ENCODE measurements at regions not wholly inside any gene's neighbourhood (a gene's known extent, or its start where the extent isn't known, plus 50 kb on each side); places are given as distances from the start of the nearest gene placed in this dataset.

DNA sequence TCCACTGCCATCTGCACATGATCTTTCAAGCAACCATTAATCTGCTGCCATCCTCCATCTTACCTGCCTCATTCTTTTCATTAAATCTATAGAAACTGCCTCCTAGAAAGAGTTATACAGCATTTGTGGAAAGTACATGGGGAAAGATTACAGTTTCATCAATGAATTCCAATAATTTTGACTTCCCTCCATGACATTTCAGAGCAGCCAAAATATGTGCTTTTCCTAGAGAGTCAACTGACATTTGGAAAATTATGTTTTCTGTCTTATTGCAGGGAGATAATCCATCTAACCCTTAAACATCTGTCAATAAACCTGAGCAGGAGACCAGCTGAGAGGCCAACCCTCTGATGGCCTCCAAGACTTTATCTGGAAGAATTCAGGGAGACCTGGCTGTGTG, 147.0 kb upstream of the CDH5 start:
- H3K36me3 ChIP-seq (ENCODE audit: control insufficient read depth, low read depth, low read length) = no peaks in the 10 kb centered on the region
- no peaks in the 10 kb centered on the region for H3K27me3 ChIP-seq (ENCODE audit: control insufficient read depth, insufficient read depth, low read length)
- no peaks in the 10 kb centered on the region for H3K9me3 ChIP-seq (ENCODE audit: control insufficient read depth, low read depth, low read length)
- H3K4me3 ChIP-seq (ENCODE audit: low read length) = no peak overlapping the region
- H3K4me1 ChIP-seq (ENCODE audit: control insufficient read depth, low read depth, low read length) = no peaks in the 10 kb centered on the region
- H3K27ac ChIP-seq (ENCODE audit: low read length) = no peak overlapping the region
- H3K9ac ChIP-seq (ENCODE audit: low read length) = no peak overlapping the region

DNA sequence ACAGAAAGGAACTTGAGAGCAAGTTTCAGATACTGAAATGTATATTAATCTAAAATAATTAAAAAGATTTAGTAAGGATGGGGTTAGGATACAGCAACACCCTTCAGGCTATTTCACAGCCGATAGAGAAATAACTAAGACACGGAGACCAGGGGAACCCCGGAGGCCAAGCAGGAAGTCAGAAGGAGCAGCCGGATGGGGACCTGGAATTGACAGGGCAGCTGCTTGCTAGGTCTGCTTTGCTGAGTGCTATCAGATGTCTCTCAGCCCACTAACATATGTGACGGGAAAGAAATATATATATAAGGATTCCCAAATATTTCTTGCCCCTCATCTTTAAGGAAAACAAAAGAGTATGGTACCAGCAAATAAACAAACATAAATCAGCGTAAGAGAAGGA, 154.1 kb upstream of the CDH5 start:
- no peaks in the 10 kb centered on the region for H3K36me3 ChIP-seq (ENCODE audit: control insufficient read depth, low read depth, low read length)
- no peaks in the 10 kb centered on the region for H3K27me3 ChIP-seq (ENCODE audit: control insufficient read depth, insufficient read depth, low read length)
- no peak overlapping the region for H3K27ac ChIP-seq (ENCODE audit: low read length)
- H3K4me3 ChIP-seq (ENCODE audit: low read length) = no peak overlapping the region
- H3K4me1 ChIP-seq (ENCODE audit: control insufficient read depth, low read depth, low read length) = no peaks in the 10 kb centered on the region
- no peak overlapping the region for H3K9ac ChIP-seq (ENCODE audit: low read length)
- H3K9me3 ChIP-seq (ENCODE audit: control insufficient read depth, low read depth, low read length) = no peaks in the 10 kb centered on the region

DNA sequence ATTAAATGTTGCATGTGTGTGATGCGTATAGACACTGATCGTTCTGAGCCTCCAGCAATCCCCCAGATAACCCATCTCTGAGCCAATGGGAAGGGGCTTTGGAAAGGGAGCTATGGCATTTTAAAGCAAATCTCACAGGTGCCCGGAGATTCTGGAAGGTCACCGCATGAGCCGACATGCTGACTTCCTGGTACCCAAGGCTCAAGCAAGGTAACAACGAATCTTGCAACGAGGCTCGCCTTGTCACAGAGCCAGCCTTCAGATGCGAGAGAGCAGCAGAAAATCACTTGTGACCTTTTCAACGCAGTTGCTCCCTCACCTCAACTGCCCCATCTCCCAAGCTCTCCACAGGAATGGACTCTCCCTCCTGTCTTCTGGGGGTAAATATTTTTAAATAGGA, 154.8 kb upstream of the CDH5 start:
- Histone ChIP-seq H3K4me1 (ENCODE audit: control insufficient read depth, low read depth, low read length) (no peaks in the 10 kb centered on the region), H3K9ac (ENCODE audit: low read length) (no peak overlapping the region), H3K4me3 (ENCODE audit: low read length) (no peak overlapping the region), H3K9me3 (ENCODE audit: control insufficient read depth, low read depth, low read length) (no peaks in the 10 kb centered on the region), H3K27me3 (ENCODE audit: control insufficient read depth, insufficient read depth, low read length) (no peaks in the 10 kb centered on the region), H3K27ac (ENCODE audit: low read length) (no peak overlapping the region), H3K36me3 (ENCODE audit: control insufficient read depth, low read depth, low read length) (no peaks in the 10 kb centered on the region)

DNA sequence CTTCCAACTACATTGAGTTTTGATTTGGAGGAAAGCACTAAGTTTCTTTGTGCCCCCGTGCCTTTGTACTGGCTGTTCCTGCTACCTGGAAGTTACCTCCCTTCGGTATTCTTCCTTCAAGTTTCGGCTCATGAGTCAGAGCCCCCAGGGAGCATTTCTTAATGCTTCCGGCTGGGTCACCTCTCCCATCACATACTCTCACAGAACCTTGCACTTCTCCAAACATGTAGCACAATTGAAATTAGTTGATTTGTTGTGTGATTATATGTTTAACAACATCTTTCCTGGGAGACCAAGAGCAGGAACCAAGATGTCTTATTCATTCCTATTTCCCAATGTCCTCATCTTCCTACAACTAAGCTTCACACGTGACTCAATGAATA, 158.6 kb upstream of the CDH5 start:
- no peaks in the 10 kb centered on the region for H3K4me1 ChIP-seq (ENCODE audit: control insufficient read depth, low read depth, low read length)
- H3K9ac ChIP-seq (ENCODE audit: low read length) = no peak overlapping the region
- no peaks in the 10 kb centered on the region for H3K36me3 ChIP-seq (ENCODE audit: control insufficient read depth, low read depth, low read length)
- H3K27ac ChIP-seq (ENCODE audit: low read length) = no peak overlapping the region
- no peaks in the 10 kb centered on the region for H3K9me3 ChIP-seq (ENCODE audit: control insufficient read depth, low read depth, low read length)
- H3K4me3 ChIP-seq (ENCODE audit: low read length) = no peak overlapping the region
- H3K27me3 ChIP-seq (ENCODE audit: control insufficient read depth, insufficient read depth, low read length) = no peaks in the 10 kb centered on the region

DNA sequence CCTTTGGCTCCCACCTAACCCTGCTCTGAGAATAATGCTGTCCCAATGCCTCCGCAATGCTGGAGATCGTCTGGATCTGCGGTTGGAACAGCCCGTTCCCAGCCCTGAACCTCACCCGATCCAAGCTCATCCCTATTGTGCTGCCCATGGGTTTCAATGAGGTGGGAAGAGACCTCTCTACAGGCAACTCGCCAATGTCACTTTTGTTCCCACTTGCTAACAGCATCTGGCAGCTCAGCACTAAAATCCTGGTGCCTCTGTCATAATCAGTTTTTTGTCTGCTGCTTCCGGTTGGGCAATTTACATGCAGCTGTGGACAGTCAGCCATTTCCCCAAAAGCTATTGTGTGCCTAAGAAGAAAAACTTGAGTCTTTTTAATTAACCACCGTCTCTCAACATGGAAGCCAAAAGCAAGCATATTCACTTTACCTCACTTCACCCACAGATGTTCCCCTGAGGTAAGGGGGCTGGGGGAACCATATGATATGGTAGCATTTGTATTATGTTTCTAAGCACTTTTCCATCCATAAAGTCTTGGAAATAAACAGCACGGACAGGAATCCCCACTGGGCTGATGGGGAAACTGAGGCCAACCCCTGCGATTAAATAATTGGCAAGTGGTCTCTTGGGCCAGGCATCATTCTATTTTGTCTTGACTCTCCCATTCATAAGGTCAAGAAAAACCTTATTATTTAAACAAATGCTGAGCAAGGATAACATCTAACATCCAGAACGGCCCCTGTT, 159.2 kb upstream of the CDH5 start:
- Histone ChIP-seq H3K27ac (ENCODE audit: low read length) (no peak overlapping the region), H3K9me3 (ENCODE audit: control insufficient read depth, low read depth, low read length) (no peaks in the 10 kb centered on the region), H3K27me3 (ENCODE audit: control insufficient read depth, insufficient read depth, low read length) (no peaks in the 10 kb centered on the region), H3K4me3 (ENCODE audit: low read length) (no peak overlapping the region), H3K36me3 (ENCODE audit: control insufficient read depth, low read depth, low read length) (no peaks in the 10 kb centered on the region), H3K4me1 (ENCODE audit: control insufficient read depth, low read depth, low read length) (no peaks in the 10 kb centered on the region), H3K9ac (ENCODE audit: low read length) (no peak overlapping the region)

DNA sequence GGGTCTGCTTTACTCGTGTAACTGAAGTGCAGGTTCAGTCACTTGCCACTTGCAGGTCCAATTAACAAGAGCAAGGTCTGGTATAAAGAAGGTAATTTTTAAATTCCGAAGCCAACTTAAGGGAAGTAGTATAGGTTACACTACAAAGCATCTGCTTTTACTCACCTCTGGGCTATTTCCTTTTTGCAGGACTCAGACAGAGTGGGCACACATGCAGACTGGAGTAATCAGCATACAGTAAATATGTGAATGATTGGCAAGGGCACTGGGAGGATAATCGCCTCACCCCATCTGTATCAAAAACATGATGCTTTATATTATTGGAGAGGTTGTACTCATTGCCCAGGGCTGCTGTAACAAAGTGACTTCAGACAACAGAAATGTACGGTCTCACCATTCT, 160.1 kb upstream of the CDH5 start:
- no peak overlapping the region for H3K9ac ChIP-seq (ENCODE audit: low read length)
- no peaks in the 10 kb centered on the region for H3K4me1 ChIP-seq (ENCODE audit: control insufficient read depth, low read depth, low read length)
- no peaks in the 10 kb centered on the region for H3K9me3 ChIP-seq (ENCODE audit: control insufficient read depth, low read depth, low read length)
- no peak overlapping the region for H3K4me3 ChIP-seq (ENCODE audit: low read length)
- H3K27me3 ChIP-seq (ENCODE audit: control insufficient read depth, insufficient read depth, low read length) = no peaks in the 10 kb centered on the region
- no peaks in the 10 kb centered on the region for H3K36me3 ChIP-seq (ENCODE audit: control insufficient read depth, low read depth, low read length)
- H3K27ac ChIP-seq (ENCODE audit: low read length) = no peak overlapping the region

DNA sequence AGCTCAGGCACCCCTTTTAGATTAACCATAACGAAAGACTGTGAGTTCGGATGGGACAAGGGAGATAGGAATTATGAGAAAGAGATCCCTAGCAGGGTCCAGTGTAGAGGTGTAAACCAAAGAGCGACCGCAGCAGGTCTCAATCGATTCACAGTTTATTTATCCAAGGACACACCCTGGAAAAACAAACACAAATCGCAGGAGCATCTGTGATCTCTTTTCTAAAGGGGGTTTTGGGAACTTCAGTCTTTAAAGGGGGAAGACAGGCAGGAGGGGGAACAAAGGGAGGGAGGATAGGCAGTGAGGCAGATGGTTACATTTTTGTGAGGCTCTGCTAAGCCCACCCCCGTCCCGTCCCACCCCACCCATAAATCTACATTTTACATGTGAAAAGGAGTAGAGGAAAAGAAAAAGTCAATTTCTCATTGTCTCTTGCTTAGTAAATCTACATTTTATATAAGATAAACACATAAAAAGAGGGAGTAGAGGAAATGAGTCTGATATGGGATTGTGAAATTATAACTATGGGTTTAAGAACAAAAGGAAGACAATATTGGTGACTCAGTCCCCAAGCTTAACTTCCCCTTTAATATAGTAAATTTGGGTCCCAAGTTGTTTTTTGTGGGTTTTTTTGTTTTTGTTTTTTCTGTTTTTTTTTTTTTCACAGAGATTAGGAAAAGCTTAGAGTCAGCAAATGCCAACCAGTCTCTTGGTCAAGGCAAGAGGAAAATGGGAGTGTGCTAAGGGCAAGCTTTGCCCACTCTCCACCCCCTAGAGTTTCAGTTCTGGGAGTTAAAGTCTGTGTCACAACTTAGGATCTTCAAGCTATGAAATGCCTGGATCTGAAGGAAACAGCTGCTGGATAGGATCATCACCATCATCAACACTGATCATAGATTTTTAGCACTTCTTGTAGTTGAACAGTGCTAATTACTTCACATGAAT, 160.9 kb upstream of the CDH5 start:
- Histone ChIP-seq H3K4me1 (ENCODE audit: control insufficient read depth, low read depth, low read length) (no peaks in the 10 kb centered on the region), H3K27me3 (ENCODE audit: control insufficient read depth, insufficient read depth, low read length) (no peaks in the 10 kb centered on the region), H3K9me3 (ENCODE audit: control insufficient read depth, low read depth, low read length) (no peaks in the 10 kb centered on the region), H3K36me3 (ENCODE audit: control insufficient read depth, low read depth, low read length) (no peaks in the 10 kb centered on the region), H3K27ac (ENCODE audit: low read length) (no peak overlapping the region), H3K9ac (ENCODE audit: low read length) (no peak overlapping the region), H3K4me3 (ENCODE audit: low read length) (no peak overlapping the region)

DNA sequence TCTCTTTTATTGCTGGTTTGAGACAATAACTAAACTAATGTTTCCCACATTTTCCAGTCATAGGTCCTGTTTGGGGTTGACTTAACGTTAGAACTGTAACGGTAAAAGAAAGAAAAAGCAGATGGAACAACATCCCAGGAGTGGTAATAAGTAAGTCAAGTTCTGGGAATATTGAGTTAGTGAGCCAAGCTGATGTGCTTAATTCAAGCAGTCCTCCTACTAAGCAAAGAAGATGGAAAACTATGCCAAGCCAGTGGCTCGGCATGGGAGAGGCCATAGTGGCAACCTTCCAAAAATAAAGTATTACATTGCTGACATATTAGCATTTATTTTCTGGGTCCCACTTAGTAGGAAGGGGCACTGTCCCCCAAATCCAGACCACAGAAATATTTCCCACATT, 161.7 kb upstream of the CDH5 start:
- Histone ChIP-seq H3K4me1 (ENCODE audit: control insufficient read depth, low read depth, low read length) (no peaks in the 10 kb centered on the region), H3K9ac (ENCODE audit: low read length) (no peak overlapping the region), H3K36me3 (ENCODE audit: control insufficient read depth, low read depth, low read length) (no peaks in the 10 kb centered on the region), H3K27ac (ENCODE audit: low read length) (no peak overlapping the region), H3K9me3 (ENCODE audit: control insufficient read depth, low read depth, low read length) (no peaks in the 10 kb centered on the region), H3K27me3 (ENCODE audit: control insufficient read depth, insufficient read depth, low read length) (no peaks in the 10 kb centered on the region), H3K4me3 (ENCODE audit: low read length) (no peak overlapping the region)

DNA sequence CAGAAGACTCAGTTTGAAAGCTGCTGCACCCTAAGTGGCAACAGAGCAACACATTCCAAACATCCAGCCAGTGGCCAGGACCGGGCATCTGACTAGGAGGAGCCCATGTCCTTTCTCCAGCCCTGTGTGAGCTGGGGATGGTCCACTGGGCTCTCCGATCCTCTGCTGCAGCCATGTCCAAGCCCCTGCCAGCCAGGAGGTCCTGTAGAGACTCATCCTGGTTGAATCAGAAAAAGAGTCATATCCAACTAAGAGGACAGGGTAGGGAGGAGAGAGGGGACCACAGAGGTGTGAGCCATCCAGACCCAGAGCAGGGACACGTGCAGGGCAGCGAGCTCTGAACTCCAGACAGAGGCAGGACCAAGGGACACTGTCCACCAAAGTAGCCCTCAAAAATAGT, 163.0 kb upstream of the CDH5 start:
- Histone ChIP-seq H3K36me3 (ENCODE audit: control insufficient read depth, low read depth, low read length) (no peaks in the 10 kb centered on the region), H3K9ac (ENCODE audit: low read length) (no peak overlapping the region), H3K27me3 (ENCODE audit: control insufficient read depth, insufficient read depth, low read length) (no peaks in the 10 kb centered on the region), H3K27ac (ENCODE audit: low read length) (no peak overlapping the region), H3K9me3 (ENCODE audit: control insufficient read depth, low read depth, low read length) (no peaks in the 10 kb centered on the region), H3K4me1 (ENCODE audit: control insufficient read depth, low read depth, low read length) (no peaks in the 10 kb centered on the region), H3K4me3 (ENCODE audit: low read length) (no peak overlapping the region)

DNA sequence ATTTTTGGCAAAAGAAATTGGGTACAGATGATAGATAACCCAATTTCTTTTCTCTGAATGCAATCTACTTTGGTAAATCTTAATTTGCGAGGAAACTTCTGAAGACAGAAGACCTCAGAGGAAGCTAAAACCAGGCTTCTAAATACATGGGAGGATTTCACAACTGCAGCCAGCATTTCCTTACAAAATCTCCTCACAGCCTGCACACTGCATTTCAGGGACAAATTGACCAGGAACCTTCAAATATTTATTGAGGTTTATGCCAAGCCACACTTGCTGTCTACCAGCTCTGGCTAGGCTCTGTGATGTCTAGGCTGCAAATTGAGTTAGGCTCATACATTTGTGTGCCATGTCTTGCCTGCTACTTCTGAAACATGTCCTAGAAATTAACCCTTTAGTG, 167.3 kb upstream of the CDH5 start:
- Histone ChIP-seq H3K9ac (ENCODE audit: low read length) (no peak overlapping the region), H3K27ac (ENCODE audit: low read length) (no peak overlapping the region), H3K36me3 (ENCODE audit: control insufficient read depth, low read depth, low read length) (no peaks in the 10 kb centered on the region), H3K4me3 (ENCODE audit: low read length) (no peak overlapping the region), H3K27me3 (ENCODE audit: control insufficient read depth, insufficient read depth, low read length) (no peaks in the 10 kb centered on the region), H3K9me3 (ENCODE audit: control insufficient read depth, low read depth, low read length) (no peaks in the 10 kb centered on the region), H3K4me1 (ENCODE audit: control insufficient read depth, low read depth, low read length) (no peaks in the 10 kb centered on the region)

DNA sequence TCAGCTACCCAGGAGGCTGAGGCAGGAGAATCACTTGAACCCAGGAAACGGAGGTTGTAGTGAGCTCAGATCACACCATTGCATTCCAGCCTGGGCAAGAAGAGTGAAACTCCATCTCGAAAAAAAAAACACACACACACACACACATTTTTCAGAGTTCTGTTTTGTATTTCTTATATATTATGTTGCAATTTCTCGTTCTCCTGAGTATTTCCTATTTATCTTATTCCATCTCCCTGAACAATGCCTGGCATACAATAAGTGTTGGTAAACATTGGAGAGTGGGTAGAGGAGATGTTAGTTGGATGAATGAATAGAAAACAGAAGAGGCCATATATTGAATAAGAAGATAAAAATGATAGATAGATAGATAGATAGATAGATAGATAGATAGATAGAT, 167.8 kb upstream of the CDH5 start:
- no peaks in the 10 kb centered on the region for H3K36me3 ChIP-seq (ENCODE audit: control insufficient read depth, low read depth, low read length)
- H3K9ac ChIP-seq (ENCODE audit: low read length) = no peak overlapping the region
- no peaks in the 10 kb centered on the region for H3K9me3 ChIP-seq (ENCODE audit: control insufficient read depth, low read depth, low read length)
- H3K27me3 ChIP-seq (ENCODE audit: control insufficient read depth, insufficient read depth, low read length) = no peaks in the 10 kb centered on the region
- no peak overlapping the region for H3K4me3 ChIP-seq (ENCODE audit: low read length)
- no peaks in the 10 kb centered on the region for H3K4me1 ChIP-seq (ENCODE audit: control insufficient read depth, low read depth, low read length)
- no peak overlapping the region for H3K27ac ChIP-seq (ENCODE audit: low read length)
